Panc1 (cell line): ENCODE measurements at regions not wholly inside any gene's neighbourhood (a gene's known extent, or its start where the extent isn't known, plus 50 kb on each side); places are given as distances from the start of the nearest gene placed in this dataset.

ENCODE experiments used
- ATAC-seq: fragments of 200-7000 bp; cut with Tn5 transposase; 2 replicates; pipeline ENCODE4 v1.9.1; 2020; ENCODE audit warnings: mild to moderate bottlenecking, moderate library complexity
- BruUV-seq: library from RNA; stranded (reverse); fragments of 400-500 nt; replicated peaks from 2 replicates; lab custom pipeline; 2021; lab: Mats Ljungman, UMichigan
- CTCF ChIA-PET: fragments of 300-600 bp; sonication (Branson Sonifier 250); formaldehyde crosslinking; loops from one replicate; lab custom pipeline; 2022; ENCODE audit warnings: antibody characterized with exemption; lab: Charles Lee
- POLR2A ChIA-PET: fragments of 300-600 bp; sonication (Branson Sonifier 250); formaldehyde crosslinking; loops from one replicate; lab custom pipeline; 2022; ENCODE audit warnings: antibody characterized with exemption; lab: Charles Lee
- DNase-seq: peaks from one replicate; pipeline ENCODE4 v3.0.0-alpha.2; 2010; ENCODE audit warnings: low read depth, low spot score
- H3K27ac ChIP-seq: 2 replicates; pipeline ENCODE4 v1.5.1; 2011; ENCODE audit warnings: mild to moderate bottlenecking, low read length, inconsistent platforms
- H3K27me3 ChIP-seq: fragments of 200-500 bp; sonication (Bioruptor generic); 2 replicates; pipeline ENCODE4 v1.6.0; 2014; ENCODE audit warnings: low read length, inconsistent platforms; ENCODE audit not compliant: control insufficient read depth, insufficient read depth
- H3K36me3 ChIP-seq: fragments of 200-500 bp; sonication (Bioruptor generic); 2 replicates; pipeline ENCODE4 v1.5.1; 2014; ENCODE audit warnings: inconsistent platforms, mild to moderate bottlenecking, low read length, moderate library complexity; ENCODE audit not compliant: control insufficient read depth, insufficient read depth
- H3K4me1 ChIP-seq: 2 replicates; pipeline ENCODE4 v1.5.1; 2011; ENCODE audit warnings: inconsistent platforms, mild to moderate bottlenecking, low read length, moderate library complexity; ENCODE audit not compliant: control insufficient read depth, insufficient read depth
- H3K4me3 ChIP-seq, 2 experiments: 2 replicates each; pipeline ENCODE4 v1.5.1; 2011 to 2012; ENCODE audit warnings: low read depth in 2 of 2, low read length in 2 of 2, mild to moderate bottlenecking in 2 of 2, inconsistent platforms in 1 of 2, moderate library complexity in 1 of 2
- H3K9me3 ChIP-seq: fragments of 200-500 bp; sonication (Bioruptor generic); 2 replicates; pipeline ENCODE4 v1.5.1; 2014; ENCODE audit warnings: low read depth, mild to moderate bottlenecking, inconsistent platforms, low read length, moderate library complexity; ENCODE audit not compliant: control insufficient read depth, insufficient read depth
- CTCF ChIP-seq: fragments of 450-650 bp; IDR thresholded peaks from 2 replicates; pipeline ENCODE4 v1.5.1; 2017; ENCODE audit warnings: mild to moderate bottlenecking
- POLR2AphosphoS5 ChIP-seq: IDR thresholded peaks from 2 replicates; pipeline ENCODE4 v1.6.1; 2012; ENCODE audit warnings: mild to moderate bottlenecking, low read depth, low read length, moderate library complexity
- REST ChIP-seq, 2 experiments: IDR thresholded peaks; 2 replicates each; pipeline ENCODE4 v1.6.1; 2011 to 2012; ENCODE audit warnings: low read depth in 2 of 2, control low read depth in 1 of 2, low read length in 1 of 2, mild to moderate bottlenecking in 1 of 2, moderate library complexity in 1 of 2; ENCODE audit not compliant: insufficient read depth in 1 of 2
- SIN3A ChIP-seq: IDR thresholded peaks from 2 replicates; pipeline ENCODE4 v1.6.1; 2012; ENCODE audit warnings: low read depth, mild to moderate bottlenecking, low read length, moderate library complexity, borderline replicate concordance; ENCODE audit not compliant: insufficient read depth
- TCF7L2 ChIP-seq: IDR thresholded peaks from 2 replicates; pipeline ENCODE4 v1.6.1; 2011; ENCODE audit warnings: mild to moderate bottlenecking, low read depth, low read length, inconsistent platforms
- in situ Hi-C: cut with HindIII; loops from 2 replicates; pipeline ENCODE4 v1.10.0; 2016; ENCODE audit warnings: low sequenced_read_pairs, low pct_unique_long_range_greater_than_20kb
- intact Hi-C: fragments of 100-400 bp; cut with micrococcal nuclease; formaldehyde crosslinking; loops from one replicate; pipeline ENCODE4 v1.10.0; 2022; ENCODE audit not compliant: unreplicated experiment

DNA sequence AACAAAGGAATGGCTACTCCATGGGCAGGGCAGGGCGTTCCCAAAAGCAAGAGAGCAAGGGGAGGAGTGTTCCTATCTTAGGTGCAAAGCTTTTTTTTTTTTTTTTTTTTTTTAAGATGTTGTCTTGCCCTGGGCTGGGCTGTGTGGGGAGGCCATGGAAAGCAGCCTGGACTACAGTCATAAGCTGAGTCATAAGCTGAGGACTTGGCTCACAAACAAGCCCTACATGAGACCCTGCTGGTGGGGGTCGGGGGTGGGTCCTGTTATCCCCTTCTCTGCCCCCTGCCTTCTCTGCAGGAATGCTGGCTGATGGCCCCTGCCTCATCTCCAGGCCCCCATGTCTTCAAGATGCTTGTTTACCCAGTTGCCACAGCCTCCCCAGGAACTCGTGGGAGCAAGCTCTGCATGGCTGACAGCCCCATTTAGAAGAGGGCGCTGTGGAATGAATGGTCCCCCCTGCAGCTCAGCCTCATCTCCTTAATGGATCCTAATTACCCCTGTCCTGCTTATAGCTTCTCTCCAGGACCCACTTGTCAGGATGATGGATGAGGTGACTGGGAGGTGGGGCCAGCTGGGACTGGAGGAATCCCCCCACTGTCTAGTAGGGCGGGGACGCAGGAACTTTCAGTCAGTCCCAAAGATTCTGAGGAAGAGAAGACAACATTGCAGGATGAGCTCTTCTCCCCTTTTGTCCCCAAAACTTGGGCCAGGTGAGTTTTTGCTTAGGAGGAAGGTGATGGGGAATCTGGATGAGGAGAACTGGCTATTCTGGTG lies 340.8 kb upstream of the PODXL start:
- in situ Hi-C loops: no loop called here
- Histone ChIP-seq H3K9me3 (no peaks in the 10 kb centered on the region), H3K4me3 (no peak overlapping the region; a peak in 1 of 4 replicates), H3K4me1 (no peaks in the 10 kb centered on the region), H3K27me3 (no peaks in the 10 kb centered on the region), H3K27ac (no peak overlapping the region), H3K36me3 (no peaks in the 10 kb centered on the region)
- no TSS peak for BruUV-seq
- intact Hi-C loops: no loop called here
- DNase-seq (no peak), ATAC-seq (no peak)
- CTCF ChIA-PET: no interaction called here
- TF ChIP-seq TCF7L2: no peak
- TF ChIP-seq REST (IDR thresholded peaks at IDR 0.05; ENCODE audit: insufficient read depth in 1 of 2, low read depth in 2 of 2, low read length in 1 of 2): no peak
- TF ChIP-seq SIN3A: no peak
- no peak for TF ChIP-seq POLR2AphosphoS5
- TF ChIP-seq CTCF: no peak
- POLR2A ChIA-PET: no interaction called here

GRCh38 chr7:131896165-131896863 lies 339.9 kb upstream of the PODXL start:
- ChIA-PET POLR2A (interaction anchor here (0.7 kb wide), 1 partner anchor 295 kb away, joined by 5 read pairs; no protein-coding TSS in a partner anchor), CTCF (no interaction called here)
- H3K36me3 ChIP-seq: no peaks in the 10 kb centered on the region
- no peaks in the 10 kb centered on the region for H3K4me1 ChIP-seq
- in situ Hi-C loops (no loop called here), intact Hi-C loops (no loop called here)
- H3K27ac ChIP-seq: no peak overlapping the region
- no peaks in the 10 kb centered on the region for H3K27me3 ChIP-seq
- no peak for DNase-seq
- BruUV-seq: no TSS peak
- no peak for ATAC-seq
- H3K4me3 ChIP-seq: no peak overlapping the region
- no peaks in the 10 kb centered on the region for H3K9me3 ChIP-seq
- no peak for TF ChIP-seq REST (IDR thresholded peaks at IDR 0.05; ENCODE audit: insufficient read depth in 1 of 2, low read depth in 2 of 2, low read length in 1 of 2)
- TF ChIP-seq CTCF: no peak
- TF ChIP-seq POLR2AphosphoS5: no peak
- TF ChIP-seq TCF7L2: no peak
- no peak for TF ChIP-seq SIN3A
